Aorta (tissue), 5 donors: ENCODE measurements at regions not wholly inside any gene's neighbourhood (a gene's known extent, or its start where the extent isn't known, plus 50 kb on each side); places are given as distances from the start of the nearest gene placed in this dataset.
"Not testable (repeated sequence)": the region's sequence is repeated elsewhere in the genome, so short reads cannot be mapped to it uniquely, and the experiment has no call there.

Source experiments
- ATAC-seq: fragments of 200-7000 bp; cut with Tn5 transposase; one replicate; pipeline ENCODE4 v1.9.1; 2022; ENCODE audit warnings: moderate library complexity; ENCODE audit not compliant: low FRiP score
- DNase-seq, 2 donors: peaks; one replicate each; pipeline ENCODE4 v3.0.0-alpha.2; 2020
- H3K27ac ChIP-seq, 2 donors: one replicate each; pipeline ENCODE4 v1.5.1; 2013; ENCODE audit warnings: low read length in 2 of 2, mild to moderate bottlenecking in 2 of 2, moderate library complexity in 2 of 2, control low read depth in 1 of 2, inconsistent platforms in 1 of 2, low read depth in 1 of 2
- H3K27me3 ChIP-seq, 2 donors: one replicate each; pipeline ENCODE4 v1.6.1; 2013; ENCODE audit warnings: control low read depth in 1 of 2, low read length in 1 of 2, mild to moderate bottlenecking in 1 of 2, moderate library complexity in 1 of 2; ENCODE audit not compliant: insufficient read depth in 2 of 2, control insufficient read depth in 1 of 2
- H3K36me3 ChIP-seq, 2 donors: one replicate each; pipeline ENCODE4 v1.6.1; 2013; ENCODE audit warnings: control low read depth in 1 of 2, low read length in 1 of 2, mild to moderate bottlenecking in 1 of 2; ENCODE audit not compliant: insufficient read depth in 2 of 2, control insufficient read depth in 1 of 2
- H3K4me1 ChIP-seq, 2 donors: one replicate each; pipeline ENCODE4 v1.6.1; 2013; ENCODE audit warnings: low read length in 2 of 2, control low read depth in 1 of 2, mild to moderate bottlenecking in 1 of 2, moderate library complexity in 1 of 2; ENCODE audit not compliant: insufficient read depth in 2 of 2, control insufficient read depth in 1 of 2
- H3K4me3 ChIP-seq, 2 donors: one replicate each; pipeline ENCODE4 v1.5.1; 2013; ENCODE audit warnings: low read length in 2 of 2, control low read depth in 1 of 2, mild to moderate bottlenecking in 1 of 2
- H3K9me3 ChIP-seq: one replicate; pipeline ENCODE4 v1.6.1; 2013; ENCODE audit warnings: mild to moderate bottlenecking, low read length; ENCODE audit not compliant: control insufficient read depth
- WGBS, 2 donors: extraction: QIAGEN DNeasy Blood & Tissue Kit; methylation state at CpG; one replicate each; pipeline ENCODE4 v1.1.7; 2013; 5-methylcytosine and 5-hydroxymethylcytosine counted together
- intact Hi-C, 2 donors: fragments of 100-400 bp; cut with DNase I; formaldehyde crosslinking; loops; one replicate each; pipeline versions ENCODE4 v1.14.2 to v1.15.0; 2022
- donor health status: healthy with polysubstance abuse.
- donor health status: Bipolar disorder and iron deficiency.
- donor health status: DM: no; HTN: no; CAD: no.
- donor health status: DM: no; HTN: no; CAD: no.
- donor health status: DM: yes; HTN: yes; CAD: no.

DNA sequence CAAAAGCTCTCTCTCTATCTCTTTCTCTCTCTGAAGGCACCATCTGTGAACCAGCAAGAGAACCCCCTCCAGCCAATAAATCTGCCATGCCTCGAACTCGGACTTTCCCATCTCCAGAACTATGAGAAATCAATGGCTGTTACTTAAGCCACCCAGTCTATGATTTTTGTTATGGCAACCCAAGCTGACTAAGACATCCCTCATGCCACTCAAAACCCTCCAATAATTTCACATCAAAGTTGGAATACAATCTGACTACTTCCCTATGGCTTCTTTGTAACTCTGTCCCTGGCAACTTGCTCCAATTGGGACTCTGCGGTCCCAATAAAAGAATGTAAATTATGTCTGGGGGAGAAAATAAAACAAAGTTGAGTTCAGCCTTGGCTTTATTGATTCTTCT lies 265.7 kb downstream of the SHOX start:
- Histone ChIP-seq H3K9me3 (peaks cover 5% of the 10 kb centered on the region), H3K4me1 (no peaks in the 10 kb centered on the region), H3K36me3 (no peaks in the 10 kb centered on the region), H3K4me3 (no peak overlapping the region), H3K27ac (no peak overlapping the region), H3K27me3 (no peaks in the 10 kb centered on the region)
- intact Hi-C loops = no loop called here
- no peak for DNase-seq
- no peak for ATAC-seq
- 82 to 84% methylated on average over 3 of the region's 3 CpGs for WGBS, 2 donors

DNA sequence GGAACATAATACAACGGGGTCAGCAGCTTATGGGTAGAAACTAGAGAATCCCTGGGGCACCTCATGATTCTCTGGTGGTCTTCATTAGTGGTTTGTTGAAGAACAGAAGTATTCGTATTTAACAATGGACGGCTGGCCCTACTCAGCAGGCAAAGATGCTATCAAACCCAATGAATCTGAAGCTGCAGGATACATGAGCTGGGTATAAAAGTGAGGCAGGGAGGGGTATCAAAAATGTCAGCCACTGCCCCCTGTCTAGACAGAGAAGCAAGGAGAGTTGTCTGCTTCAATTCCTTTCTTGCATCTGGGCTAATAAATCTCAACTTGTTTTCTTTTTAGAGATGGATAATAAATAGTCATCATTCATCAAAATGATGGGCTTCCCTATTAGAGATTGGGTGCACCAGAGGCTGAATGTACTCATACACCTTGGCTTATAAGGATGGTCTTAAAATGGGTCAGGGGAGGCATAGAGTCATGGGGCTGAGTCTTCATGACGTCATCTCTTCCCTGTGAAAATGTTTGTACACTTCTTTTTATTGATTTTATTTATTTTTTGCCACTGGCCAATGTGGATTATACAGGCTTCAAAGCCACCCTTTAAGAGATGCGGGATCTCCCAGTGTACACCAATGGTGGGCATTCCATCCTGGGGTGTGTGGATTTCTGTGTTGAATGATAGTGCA lies 259.5 kb downstream of the SHOX start:
- WGBS, 2 donors = 90% methylated on average over 5 of the region's 5 CpGs

DNA sequence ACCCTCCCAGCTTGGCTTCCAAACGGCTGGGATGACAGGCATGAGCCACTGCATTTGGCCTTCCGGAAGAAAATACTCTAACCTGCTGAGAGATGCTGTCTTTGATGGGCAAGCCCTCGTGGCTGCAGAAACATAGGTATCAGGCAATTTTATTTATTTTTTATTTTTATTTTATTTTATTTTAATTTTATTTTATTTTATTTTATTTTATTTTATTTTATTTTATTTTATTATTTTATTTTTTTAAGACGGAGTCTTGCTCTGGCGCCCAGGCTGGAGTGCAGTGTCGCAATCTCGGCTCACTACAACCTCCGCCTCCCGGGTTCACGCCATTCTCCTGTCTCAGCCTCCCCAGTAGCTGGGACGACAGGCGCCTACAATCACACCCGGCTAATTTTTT lies 257.1 kb downstream of the SHOX start:
- DNase-seq, ATAC-seq, H3K4me3 ChIP-seq, H3K4me1 ChIP-seq, H3K9me3 ChIP-seq, intact Hi-C loops, H3K27ac ChIP-seq, H3K36me3 ChIP-seq, H3K27me3 ChIP-seq: not testable (repeated sequence)
- WGBS, 2 donors = 89 to 90% methylated on average over 13 of the region's 13 CpGs

More for the DNA sequence above, 259.5 kb downstream of the SHOX start:
- intact Hi-C loops = no loop called here
- no peak overlapping the region for H3K4me3 ChIP-seq
- H3K27ac ChIP-seq = no peak overlapping the region
- no peak for DNase-seq
- ATAC-seq = no peak
- no peaks in the 10 kb centered on the region for H3K4me1 ChIP-seq
- H3K9me3 ChIP-seq = peaks cover 12% of the 10 kb centered on the region
- no peaks in the 10 kb centered on the region for H3K36me3 ChIP-seq
- no peaks in the 10 kb centered on the region for H3K27me3 ChIP-seq

DNA sequence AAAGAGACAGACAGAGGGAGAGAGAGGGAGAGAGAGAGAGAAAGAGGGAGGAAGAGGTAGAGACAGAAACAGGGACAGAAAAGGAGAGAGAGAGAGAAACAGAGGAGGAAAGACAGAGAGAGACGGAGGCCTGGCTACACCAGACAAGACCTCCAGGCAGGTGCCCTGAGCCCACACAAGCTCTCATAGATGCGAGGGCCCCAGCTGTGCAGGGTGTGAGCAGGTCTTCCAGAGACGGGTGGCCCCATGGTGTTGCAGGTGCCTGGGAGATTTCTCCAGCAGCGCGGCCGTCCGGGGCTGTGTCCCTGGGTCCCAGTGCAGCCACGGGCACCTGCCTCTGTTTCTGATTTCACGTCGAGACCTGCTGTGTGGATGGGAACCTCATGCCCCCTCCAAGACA lies 253.0 kb downstream of the SHOX start:
- H3K27ac ChIP-seq = no peak overlapping the region
- H3K36me3 ChIP-seq = no peaks in the 10 kb centered on the region
- intact Hi-C loops = no loop called here
- no peaks in the 10 kb centered on the region for H3K27me3 ChIP-seq
- no peak overlapping the region for H3K4me3 ChIP-seq
- H3K4me1 ChIP-seq = no peaks in the 10 kb centered on the region
- whole genome bisulfite sequencing, 2 donors = 58 to 68% methylated on average over 10 of the region's 10 CpGs
- ATAC-seq = no peak
- H3K9me3 ChIP-seq = no peaks in the 10 kb centered on the region
- DNase-seq = no peak

DNA sequence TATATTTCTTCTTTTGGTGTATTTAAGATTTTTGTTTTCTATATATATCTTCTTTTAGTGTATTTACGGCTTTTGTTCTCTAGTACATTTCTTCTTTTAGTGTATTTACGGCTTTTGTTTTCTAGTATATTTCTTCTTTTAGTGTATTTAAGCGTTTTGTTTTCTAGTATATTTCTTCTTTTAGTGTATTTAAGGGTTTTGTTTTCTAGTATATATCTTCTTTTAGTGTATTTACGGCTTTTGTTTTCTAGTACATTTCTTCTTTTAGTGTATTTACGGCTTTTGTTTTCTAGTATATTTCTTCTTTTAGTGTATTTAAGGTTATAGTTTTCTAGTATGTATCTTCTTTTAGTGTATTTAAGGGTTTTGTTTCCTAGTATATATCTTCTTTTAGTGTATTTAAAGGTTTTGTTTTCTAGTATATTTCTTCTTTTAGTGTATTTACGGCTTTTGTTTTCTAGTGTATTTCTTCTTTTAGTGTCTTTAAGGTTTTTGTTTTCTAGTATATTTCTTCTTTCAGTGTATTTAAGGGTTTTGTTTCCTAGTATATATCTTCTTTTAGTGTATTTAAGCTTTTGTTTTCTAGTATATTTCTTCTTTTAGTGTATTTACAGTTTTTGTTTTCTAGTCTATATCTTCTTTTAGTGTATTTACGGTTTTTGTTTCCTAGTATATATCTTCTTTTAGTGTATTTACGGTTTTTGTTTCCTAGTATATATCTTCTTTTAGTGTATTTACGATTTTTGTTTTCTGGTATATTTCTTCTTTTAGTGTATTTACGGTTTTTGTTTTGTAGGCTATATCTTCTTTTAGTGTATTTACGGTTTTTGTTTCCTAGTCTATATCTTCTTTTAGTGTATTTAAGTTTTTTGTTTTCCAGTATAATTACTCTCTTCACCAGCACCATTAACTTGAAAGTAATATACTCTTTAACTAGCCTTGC lies 249.4 kb downstream of the SHOX start:
- ATAC-seq, intact Hi-C loops, DNase-seq, H3K27me3 ChIP-seq, H3K9me3 ChIP-seq, H3K27ac ChIP-seq, H3K36me3 ChIP-seq, H3K4me1 ChIP-seq, H3K4me3 ChIP-seq: not testable (repeated sequence)
- WGBS, 2 donors = 61 to 63% methylated on average over 11 of the region's 11 CpGs

DNA sequence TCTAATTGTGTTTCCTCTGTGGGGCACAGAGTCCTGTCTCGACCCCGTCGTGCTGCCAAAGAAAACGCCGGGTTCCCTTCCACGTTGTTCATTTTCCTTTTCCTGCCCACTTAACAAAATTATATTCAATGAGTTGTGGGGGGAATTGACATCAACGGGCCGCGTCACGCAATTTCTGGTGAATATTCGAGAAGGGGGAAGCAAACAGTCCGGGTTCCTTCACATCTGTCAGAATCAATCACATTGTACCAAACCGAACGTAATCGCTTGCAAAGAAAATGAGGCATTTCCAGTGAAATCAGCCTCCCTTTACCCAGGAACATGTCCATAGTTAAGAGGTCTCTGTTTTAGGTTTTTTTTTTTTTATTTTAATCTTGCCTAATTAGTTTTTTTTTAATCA lies 243.5 kb downstream of the SHOX start:
- no peaks in the 10 kb centered on the region for H3K36me3 ChIP-seq

DNA sequence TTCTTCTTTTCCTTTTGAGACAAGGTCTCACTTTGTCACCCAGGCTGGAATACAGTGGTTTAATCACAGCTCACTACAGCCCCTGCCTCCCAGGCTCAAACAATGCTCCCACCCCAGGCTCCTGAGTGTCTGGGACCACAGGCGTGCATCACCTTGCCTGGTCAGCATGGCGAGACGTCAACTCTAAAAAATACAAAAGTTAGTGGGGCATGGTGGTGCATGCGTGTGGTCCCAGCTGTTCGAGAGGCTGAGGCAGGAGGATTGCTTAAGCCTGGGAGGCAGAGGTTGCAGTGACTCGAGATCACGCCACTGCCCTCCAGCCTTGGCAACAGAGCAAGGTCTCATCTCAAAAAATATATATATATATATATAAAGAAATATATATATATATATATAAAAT lies 242.4 kb downstream of the SHOX start:
- no peaks in the 10 kb centered on the region for H3K27me3 ChIP-seq
- H3K27ac ChIP-seq = no peak overlapping the region
- WGBS, 2 donors = 82% methylated on average over 7 of the region's 7 CpGs
- H3K4me3 ChIP-seq = no peak overlapping the region
- ATAC-seq = no peak
- no peaks in the 10 kb centered on the region for H3K36me3 ChIP-seq
- H3K9me3 ChIP-seq = peaks cover 4% of the 10 kb centered on the region
- DNase-seq = no peak
- intact Hi-C loops = no loop called here
- H3K4me1 ChIP-seq = no peaks in the 10 kb centered on the region

More for the DNA sequence above, 243.5 kb downstream of the SHOX start:
- ATAC-seq (no peak), DNase-seq (no peak)
- peaks cover 4% of the 10 kb centered on the region for H3K9me3 ChIP-seq
- no peaks in the 10 kb centered on the region for H3K27me3 ChIP-seq
- WGBS, 2 donors = 55 to 57% methylated on average over 15 of the region's 15 CpGs
- no peak overlapping the region for H3K4me3 ChIP-seq
- no peak overlapping the region for H3K27ac ChIP-seq
- intact Hi-C loops = no loop called here
- H3K4me1 ChIP-seq = no peaks in the 10 kb centered on the region

DNA sequence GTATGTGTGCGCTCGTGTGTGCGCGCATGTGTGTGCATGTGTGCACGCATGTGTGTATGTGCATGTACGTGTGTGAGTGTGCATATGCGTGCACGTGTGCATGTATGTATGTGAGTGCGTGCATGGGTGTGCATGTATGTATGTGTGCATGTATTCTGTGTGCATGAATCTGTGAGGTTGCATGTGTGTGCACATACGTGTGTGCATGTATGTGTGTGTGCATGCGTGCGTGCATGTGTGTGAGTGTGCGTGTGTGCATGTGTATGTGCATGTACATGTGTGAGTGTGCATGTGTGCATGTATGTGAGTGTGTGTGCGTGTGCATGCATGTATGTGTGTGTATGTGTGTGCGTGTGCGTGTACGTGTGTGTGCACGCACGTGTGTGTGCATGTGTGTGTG lies 241.5 kb downstream of the SHOX start:
- Histone ChIP-seq H3K9me3 (no peaks in the 10 kb centered on the region), H3K4me3 (no peak overlapping the region), H3K36me3 (no peaks in the 10 kb centered on the region), H3K27ac (no peak overlapping the region), H3K27me3 (no peaks in the 10 kb centered on the region), H3K4me1 (no peaks in the 10 kb centered on the region)
- WGBS, 2 donors = 91 to 93% methylated on average over 19 of the region's 19 CpGs
- intact Hi-C loops = no loop called here
- ATAC-seq = no peak
- no peak for DNase-seq

DNA sequence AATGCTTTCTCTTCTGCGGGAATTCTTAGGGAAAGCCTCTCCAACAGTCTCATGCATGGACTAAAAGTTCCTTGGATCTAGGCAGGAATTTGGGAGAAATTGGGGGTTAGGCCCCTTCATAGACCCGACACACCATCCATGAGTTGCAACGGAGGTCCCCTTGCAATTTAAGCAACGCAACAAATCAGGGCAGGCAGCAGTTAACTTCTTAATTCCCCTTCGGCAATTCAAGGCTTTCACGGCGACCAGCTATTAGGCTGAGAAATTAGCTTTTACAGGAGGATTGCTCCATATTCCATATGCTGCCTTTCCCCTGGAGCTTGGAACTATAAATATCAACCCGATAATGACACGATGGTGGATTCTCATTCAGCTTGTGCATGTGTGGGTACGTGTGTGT lies 241.0 kb downstream of the SHOX start:
- Histone ChIP-seq H3K4me3 (no peak overlapping the region), H3K36me3 (no peaks in the 10 kb centered on the region), H3K9me3 (no peaks in the 10 kb centered on the region), H3K27ac (no peak overlapping the region), H3K4me1 (no peaks in the 10 kb centered on the region), H3K27me3 (no peaks in the 10 kb centered on the region)
- DNase-seq = no peak
- 77 to 79% methylated on average over 10 of the region's 10 CpGs for WGBS, 2 donors
- no peak for ATAC-seq
- intact Hi-C loops = no loop called here
